H1 (cell line): ENCODE measurements at regions not wholly inside any gene's neighbourhood (a gene's known extent, or its start where the extent isn't known, plus 50 kb on each side); places are given as distances from the start of the nearest gene placed in this dataset.
A peak's percentile ranks its signal among the peaks of the same experiment; 100 is the strongest.

Experiments
- CTCF ChIA-PET: fragments of 300-600 bp; sonication (Branson Sonifier 250); formaldehyde crosslinking; loops from one replicate; lab custom pipeline; 2021; ENCODE audit not compliant: partially characterized antibody; lab: Charles Lee
- POLR2A ChIA-PET: fragments of 300-600 bp; sonication (Branson Sonifier 250); formaldehyde crosslinking; loops from one replicate; lab custom pipeline; 2021; ENCODE audit warnings: inconsistent platforms; ENCODE audit not compliant: partially characterized antibody; lab: Charles Lee
- DNase-seq, 2 experiments: peaks; one replicate each; pipeline versions ENCODE4 v3.0.0 to v3.0.0-alpha.2; 2010 to 2022; ENCODE audit warnings: low spot score in 2 of 2, low read depth in 1 of 2, mixed read lengths in 1 of 2
- FAIRE-seq: peaks from 2 replicates; lab custom pipeline; 2011; peaks lifted over from hg19 to GRCh38; lab: Jason Lieb, UNC
- H2AFZ ChIP-seq: 2 replicates; pipeline ENCODE4 v1.8.1; 2012; ENCODE audit warnings: low read length, inconsistent platforms
- H2AK5ac ChIP-seq: 2 replicates; pipeline ENCODE4 v1.6.1; 2013; ENCODE audit warnings: low read depth, low read length
- H2BK120ac ChIP-seq: replicated peaks from 2 replicates; pipeline ENCODE3; 2013; ENCODE audit warnings: low read depth, low read length, inconsistent platforms
- H2BK12ac ChIP-seq: 2 replicates; pipeline ENCODE4 v1.6.1; 2013; ENCODE audit warnings: low read depth, low read length
- H2BK15ac ChIP-seq: 2 replicates; pipeline ENCODE4 v1.6.1; 2013; ENCODE audit warnings: low read length
- H2BK20ac ChIP-seq: 2 replicates; pipeline ENCODE4 v1.6.1; 2013; ENCODE audit warnings: low read length
- H2BK5ac ChIP-seq: 2 replicates; pipeline ENCODE4 v1.6.1; 2013; ENCODE audit warnings: low read depth, low read length
- H3K14ac ChIP-seq: 2 replicates; pipeline ENCODE4 v1.6.1; 2013; ENCODE audit warnings: inconsistent platforms; ENCODE audit not compliant: insufficient read length
- H3K18ac ChIP-seq: 2 replicates; pipeline ENCODE4 v1.6.1; 2013; ENCODE audit warnings: low read length; ENCODE audit errors: extremely low read depth
- H3K23ac ChIP-seq: 2 replicates; pipeline ENCODE4 v1.6.1; 2013; ENCODE audit warnings: inconsistent platforms; ENCODE audit not compliant: insufficient read length
- H3K23me2 ChIP-seq: 2 replicates; pipeline ENCODE4 v1.6.1; 2013; ENCODE audit warnings: low read depth, low read length
- H3K27ac ChIP-seq: 2 replicates; pipeline ENCODE4 v1.6.1; 2011; ENCODE audit warnings: low read depth, low read length, inconsistent platforms
- H3K27me3 ChIP-seq, 4 experiments: replicated peaks in 1 of 4; 1 replicate in 1 of 4; 2 replicates in 3 of 4; pipeline versions ENCODE4 v1.6.1 to v1.8.1; 2011 to 2013; ENCODE audit warnings: low read length in 3 of 4, mild to moderate bottlenecking in 3 of 4, inconsistent platforms in 2 of 4, mixed read lengths in 2 of 4, moderate library complexity in 1 of 4; ENCODE audit not compliant: control insufficient read depth in 3 of 4, insufficient read depth in 3 of 4; ENCODE audit errors: extremely low read depth in 1 of 4
- H3K36me3 ChIP-seq, 4 experiments: 2 replicates each; pipeline versions ENCODE4 v1.6.1 to v1.8.1; 2011 to 2013; ENCODE audit warnings: mild to moderate bottlenecking in 4 of 4, low read length in 3 of 4, moderate library complexity in 2 of 4, control low read depth in 1 of 4, inconsistent platforms in 1 of 4; ENCODE audit not compliant: insufficient read depth in 4 of 4, control insufficient read depth in 2 of 4
- H3K4ac ChIP-seq: replicated peaks from 2 replicates; pipeline ENCODE3; 2013; ENCODE audit warnings: low read length, low read depth, mixed read lengths, inconsistent platforms; ENCODE audit not compliant: insufficient read length
- H3K4me1 ChIP-seq, 4 experiments: replicated peaks in 1 of 4; 1 replicate in 1 of 4; 2 replicates in 3 of 4; pipeline versions ENCODE4 v1.6.1 to v1.8.1; 2011 to 2013; ENCODE audit warnings: low read length in 3 of 4, inconsistent platforms in 2 of 4, mixed read lengths in 1 of 4; ENCODE audit not compliant: insufficient read depth in 4 of 4, control insufficient read depth in 3 of 4
- H3K4me2 ChIP-seq, 2 experiments: 2 replicates each; pipeline versions ENCODE4 v1.6.1 to v1.8.1; 2011 to 2013; ENCODE audit warnings: low read depth in 2 of 2, low read length in 2 of 2, control low read depth in 1 of 2, inconsistent platforms in 1 of 2, mild to moderate bottlenecking in 1 of 2; ENCODE audit not compliant: insufficient read depth in 1 of 2
- H3K4me3 ChIP-seq, 4 experiments: fragments of 200-600, 300-600 bp in 1 of 4; sonication (generic), shearing (Covaris generic), sonication (Bioruptor Twin) in 1 of 4; 2 replicates each; pipeline versions ENCODE4 v1.5.1 to v1.8.1; 2011 to 2016; ENCODE audit warnings: low read length in 4 of 4, low read depth in 3 of 4, control low read depth in 2 of 4, inconsistent platforms in 2 of 4, mild to moderate bottlenecking in 2 of 4, mixed read lengths in 1 of 4, moderate library complexity in 1 of 4; ENCODE audit not compliant: insufficient read depth in 2 of 4; ENCODE audit errors: extremely low read depth in 1 of 4
- H3K56ac ChIP-seq: replicated peaks from 2 replicates; pipeline ENCODE3; 2013; ENCODE audit warnings: low read depth, mild to moderate bottlenecking, mixed read lengths, low read length, inconsistent platforms; ENCODE audit not compliant: insufficient read length
- H3K79me1 ChIP-seq: 2 replicates; pipeline ENCODE4 v1.6.1; 2013; ENCODE audit warnings: low read depth, low read length, control low read depth
- H3K79me2 ChIP-seq, 2 experiments: 2 replicates each; pipeline versions ENCODE4 v1.6.1 to v1.8.1; 2012 to 2013; ENCODE audit warnings: low read length in 2 of 2, mild to moderate bottlenecking in 2 of 2, inconsistent platforms in 1 of 2; ENCODE audit not compliant: insufficient read depth in 2 of 2, control insufficient read depth in 1 of 2
- H3K9ac ChIP-seq, 4 experiments: replicated peaks in 1 of 4; 1 replicate in 1 of 4; 2 replicates in 3 of 4; pipeline versions ENCODE4 v1.6.1 to v1.8.1; 2011 to 2013; ENCODE audit warnings: low read depth in 3 of 4, low read length in 3 of 4, control low read depth in 2 of 4, mild to moderate bottlenecking in 2 of 4, moderate library complexity in 2 of 4, inconsistent platforms in 1 of 4; ENCODE audit errors: extremely low read depth in 1 of 4
- H3K9me3 ChIP-seq, 2 experiments: 2 replicates each; pipeline versions ENCODE4 v1.6.1 to v1.8.1; 2012 to 2013; ENCODE audit warnings: mild to moderate bottlenecking in 2 of 2, moderate library complexity in 2 of 2, control low read depth in 1 of 2, inconsistent platforms in 1 of 2, low read depth in 1 of 2, low read length in 1 of 2, mixed read lengths in 1 of 2; ENCODE audit not compliant: insufficient read depth in 2 of 2
- H4K20me1 ChIP-seq, 2 experiments: replicated peaks in 1 of 2; 2 replicates each; pipeline versions ENCODE3 to v1.8.1; 2011 to 2013; ENCODE audit warnings: inconsistent platforms in 2 of 2, low read length in 2 of 2, mild to moderate bottlenecking in 1 of 2; ENCODE audit not compliant: insufficient read depth in 2 of 2, control insufficient read depth in 1 of 2
- H4K5ac ChIP-seq: 2 replicates; pipeline ENCODE4 v1.6.1; 2013; ENCODE audit warnings: low read length, low read depth, mixed read lengths, inconsistent platforms; ENCODE audit not compliant: insufficient read length
- H4K8ac ChIP-seq: 2 replicates; pipeline ENCODE4 v1.8.0; 2013; ENCODE audit warnings: mild to moderate bottlenecking, moderate library complexity, low read length, inconsistent platforms; ENCODE audit not compliant: insufficient read depth; ENCODE audit errors: extremely low read depth
- H4K91ac ChIP-seq: replicated peaks from 2 replicates; pipeline ENCODE3; 2013; ENCODE audit warnings: low read length, mixed read lengths, inconsistent platforms; ENCODE audit not compliant: insufficient read length
- E2F6 ChIP-seq: IDR thresholded peaks from 2 replicates; pipeline ENCODE4 v1.6.1; 2012; ENCODE audit warnings: inconsistent platforms
- RAD21 ChIP-seq, 2 experiments: IDR thresholded peaks in 1 of 2; conservative IDR thresholded peaks in 1 of 2; 2 replicates each; pipeline ENCODE4 v1.6.1; 2011; ENCODE audit warnings: low read depth in 2 of 2, low read length in 2 of 2, improper control_type of control experiment in 1 of 2, inconsistent platforms in 1 of 2, mild to moderate bottlenecking in 1 of 2, moderate library complexity in 1 of 2
- TEAD4 ChIP-seq: IDR thresholded peaks from 2 replicates; pipeline ENCODE4 v1.6.1; 2012; ENCODE audit warnings: low read depth, low read length, inconsistent platforms, mixed read lengths
- WGBS, 2 experiments: shearing (Covaris generic) in 1 of 2; methylation state at CpG; one replicate each; pipeline versions ENCODE4 v1.1.6 to v1.1.7; 2013 to 2015; ENCODE audit warnings: low lambda C conversion rate in 2 of 2, mixed read lengths in 2 of 2, inconsistent platforms in 1 of 2, low coverage in 1 of 2, missing lambda C conversion rate in 1 of 2; ENCODE audit not compliant: insufficient replicate concordance in 2 of 2, insufficient coverage in 1 of 2, insufficient read length in 1 of 2; ENCODE audit errors: extremely low coverage in 1 of 2, missing lambda C conversion rate in 1 of 2; 5-methylcytosine and 5-hydroxymethylcytosine counted together
- TF ChIP-seq, protein P1 (sequence below), 3 experiments: IDR thresholded peaks; 1 replicate in 2 of 3; 2 replicates in 1 of 3; pipeline versions ENCODE4 v1.5.1 to v1.6.1; 2011; ENCODE audit warnings: low read length in 3 of 3, mild to moderate bottlenecking in 3 of 3, inconsistent platforms in 2 of 3, low read depth in 1 of 3, moderate library complexity in 1 of 3; ENCODE audit not compliant: insufficient read depth in 1 of 3; ENCODE audit errors: control extremely low read depth in 1 of 3

DNA sequence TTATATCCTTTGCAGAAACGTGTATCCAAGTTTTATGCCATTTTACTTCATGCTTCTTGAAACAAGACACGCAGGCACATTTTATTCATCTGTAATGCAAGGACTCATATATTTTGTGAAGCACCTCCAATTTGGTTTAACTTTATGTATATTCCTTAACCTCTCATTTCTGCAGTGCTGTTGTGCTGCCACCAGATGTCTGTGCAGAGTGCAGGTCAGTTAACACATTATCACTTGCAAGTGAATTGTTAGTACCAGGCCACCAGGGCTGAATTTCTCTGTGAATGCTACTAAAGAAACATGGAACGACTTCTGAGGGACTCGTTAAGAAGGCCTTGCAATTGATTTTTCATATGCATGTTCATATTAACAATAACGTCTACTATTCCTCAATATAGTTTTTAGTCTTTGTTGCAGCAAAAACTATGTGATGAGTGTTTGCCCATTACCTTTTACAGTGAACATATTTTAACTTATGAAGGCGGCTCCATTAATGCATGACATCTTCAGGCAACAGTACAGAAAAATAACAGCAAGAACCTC, 770.3 kb downstream of the NLGN4X start:
- Histone ChIP-seq H3K18ac (no peak overlapping the region), H2AFZ (no peak overlapping the region), H3K4me2 (no peak overlapping the region), H3K27ac (no peak overlapping the region), H3K4ac (no peak overlapping the region), H2BK15ac (no peak overlapping the region), H2BK5ac (no peak overlapping the region), H4K91ac (no peak overlapping the region), H3K9me3 (no peaks in the 10 kb centered on the region), H3K23me2 (no peaks in the 10 kb centered on the region), H4K8ac (no peak overlapping the region), H3K27me3 (no peaks in the 10 kb centered on the region), H3K79me1 (no peaks in the 10 kb centered on the region), H3K9ac (no peak overlapping the region), H3K36me3 (no peaks in the 10 kb centered on the region), H3K23ac (no peak overlapping the region), H4K5ac (no peak overlapping the region), H3K56ac (no peak overlapping the region), H3K14ac (no peak overlapping the region), H2BK12ac (no peak overlapping the region), H3K4me3 (no peak overlapping the region), H2BK20ac (no peak overlapping the region), H4K20me1 (no peaks in the 10 kb centered on the region), H2BK120ac (no peak overlapping the region), H3K79me2 (no peaks in the 10 kb centered on the region), H3K4me1 (no peaks in the 10 kb centered on the region), H2AK5ac (no peak overlapping the region)
- ChIA-PET POLR2A (no interaction called here), CTCF (no interaction called here)
- 80% methylated on average over 6 of the region's 6 CpGs; no CpG with 5 or more reads in 1 of the 2 experiments for WGBS, 2 experiments
- TF ChIP-seq, protein P1, sequence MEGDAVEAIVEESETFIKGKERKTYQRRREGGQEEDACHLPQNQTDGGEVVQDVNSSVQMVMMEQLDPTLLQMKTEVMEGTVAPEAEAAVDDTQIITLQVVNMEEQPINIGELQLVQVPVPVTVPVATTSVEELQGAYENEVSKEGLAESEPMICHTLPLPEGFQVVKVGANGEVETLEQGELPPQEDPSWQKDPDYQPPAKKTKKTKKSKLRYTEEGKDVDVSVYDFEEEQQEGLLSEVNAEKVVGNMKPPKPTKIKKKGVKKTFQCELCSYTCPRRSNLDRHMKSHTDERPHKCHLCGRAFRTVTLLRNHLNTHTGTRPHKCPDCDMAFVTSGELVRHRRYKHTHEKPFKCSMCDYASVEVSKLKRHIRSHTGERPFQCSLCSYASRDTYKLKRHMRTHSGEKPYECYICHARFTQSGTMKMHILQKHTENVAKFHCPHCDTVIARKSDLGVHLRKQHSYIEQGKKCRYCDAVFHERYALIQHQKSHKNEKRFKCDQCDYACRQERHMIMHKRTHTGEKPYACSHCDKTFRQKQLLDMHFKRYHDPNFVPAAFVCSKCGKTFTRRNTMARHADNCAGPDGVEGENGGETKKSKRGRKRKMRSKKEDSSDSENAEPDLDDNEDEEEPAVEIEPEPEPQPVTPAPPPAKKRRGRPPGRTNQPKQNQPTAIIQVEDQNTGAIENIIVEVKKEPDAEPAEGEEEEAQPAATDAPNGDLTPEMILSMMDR (IDR thresholded peaks at IDR 0.05; ENCODE audit: control extremely low read depth in 1 of 3, insufficient read depth in 1 of 3, low read depth in 1 of 3, low read length in 3 of 3): peak in 2 of 3 experiments; percentile 19 to 56; a peak in 3 of 4 replicates
- TF ChIP-seq RAD21 (IDR thresholded peaks at IDR 0.05 in 1 of 2, conservative IDR thresholded peaks at IDR 0.05 in 1 of 2; ENCODE audit: low read depth in 2 of 2, low read length in 2 of 2) (peak; percentile 51 to 61), E2F6 (no peak), TEAD4 (no peak)
- FAIRE-seq (peak; percentile 90), DNase-seq (no peak)
